ENCODE measurements at regions not wholly inside any gene's neighbourhood (a gene's known extent, or its start where the extent isn't known, plus 50 kb on each side); places are given as distances from the start of the nearest gene placed in this dataset.

GRCh38 chr2:11009891-11010290 is 98.2 kb downstream of the KCNF1 start:
- TF ChIP-seq MAFK (IDR thresholded peaks at IDR 0.05; ENCODE audit: low read depth, low read length) (no peak), CEBPB (IDR thresholded peaks at IDR 0.05; ENCODE audit: low read depth, low read length) (no peak), POLR2A (IDR thresholded peaks at IDR 0.05; ENCODE audit: low read depth, low read length) (no peak), CHD1 (IDR thresholded peaks at IDR 0.05; ENCODE audit: low read depth, low read length) (no peak), FOS (IDR thresholded peaks at IDR 0.05; ENCODE audit: low read depth, low read length) (no peak), RFX5 (IDR thresholded peaks at IDR 0.05; ENCODE audit: low read depth, low read length) (no peak), RAD21 (IDR thresholded peaks at IDR 0.05; ENCODE audit: low read length) (no peak), MXI1 (IDR thresholded peaks at IDR 0.05; ENCODE audit: borderline replicate concordance, low read depth, low read length) (no peak)
- TF ChIP-seq, protein P1, sequence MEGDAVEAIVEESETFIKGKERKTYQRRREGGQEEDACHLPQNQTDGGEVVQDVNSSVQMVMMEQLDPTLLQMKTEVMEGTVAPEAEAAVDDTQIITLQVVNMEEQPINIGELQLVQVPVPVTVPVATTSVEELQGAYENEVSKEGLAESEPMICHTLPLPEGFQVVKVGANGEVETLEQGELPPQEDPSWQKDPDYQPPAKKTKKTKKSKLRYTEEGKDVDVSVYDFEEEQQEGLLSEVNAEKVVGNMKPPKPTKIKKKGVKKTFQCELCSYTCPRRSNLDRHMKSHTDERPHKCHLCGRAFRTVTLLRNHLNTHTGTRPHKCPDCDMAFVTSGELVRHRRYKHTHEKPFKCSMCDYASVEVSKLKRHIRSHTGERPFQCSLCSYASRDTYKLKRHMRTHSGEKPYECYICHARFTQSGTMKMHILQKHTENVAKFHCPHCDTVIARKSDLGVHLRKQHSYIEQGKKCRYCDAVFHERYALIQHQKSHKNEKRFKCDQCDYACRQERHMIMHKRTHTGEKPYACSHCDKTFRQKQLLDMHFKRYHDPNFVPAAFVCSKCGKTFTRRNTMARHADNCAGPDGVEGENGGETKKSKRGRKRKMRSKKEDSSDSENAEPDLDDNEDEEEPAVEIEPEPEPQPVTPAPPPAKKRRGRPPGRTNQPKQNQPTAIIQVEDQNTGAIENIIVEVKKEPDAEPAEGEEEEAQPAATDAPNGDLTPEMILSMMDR (conservative IDR thresholded peaks at IDR 0.05; ENCODE audit: low read depth, low read length) = no peak
- TF ChIP-seq, protein P2, sequence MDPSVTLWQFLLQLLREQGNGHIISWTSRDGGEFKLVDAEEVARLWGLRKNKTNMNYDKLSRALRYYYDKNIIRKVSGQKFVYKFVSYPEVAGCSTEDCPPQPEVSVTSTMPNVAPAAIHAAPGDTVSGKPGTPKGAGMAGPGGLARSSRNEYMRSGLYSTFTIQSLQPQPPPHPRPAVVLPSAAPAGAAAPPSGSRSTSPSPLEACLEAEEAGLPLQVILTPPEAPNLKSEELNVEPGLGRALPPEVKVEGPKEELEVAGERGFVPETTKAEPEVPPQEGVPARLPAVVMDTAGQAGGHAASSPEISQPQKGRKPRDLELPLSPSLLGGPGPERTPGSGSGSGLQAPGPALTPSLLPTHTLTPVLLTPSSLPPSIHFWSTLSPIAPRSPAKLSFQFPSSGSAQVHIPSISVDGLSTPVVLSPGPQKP (IDR thresholded peaks at IDR 0.05; ENCODE audit: borderline replicate concordance, low read depth, low read length) = no peak
- TF ChIP-seq, protein P3, sequence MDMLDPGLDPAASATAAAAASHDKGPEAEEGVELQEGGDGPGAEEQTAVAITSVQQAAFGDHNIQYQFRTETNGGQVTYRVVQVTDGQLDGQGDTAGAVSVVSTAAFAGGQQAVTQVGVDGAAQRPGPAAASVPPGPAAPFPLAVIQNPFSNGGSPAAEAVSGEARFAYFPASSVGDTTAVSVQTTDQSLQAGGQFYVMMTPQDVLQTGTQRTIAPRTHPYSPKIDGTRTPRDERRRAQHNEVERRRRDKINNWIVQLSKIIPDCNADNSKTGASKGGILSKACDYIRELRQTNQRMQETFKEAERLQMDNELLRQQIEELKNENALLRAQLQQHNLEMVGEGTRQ (IDR thresholded peaks at IDR 0.05; ENCODE audit: low read depth, low read length) = no peak
